ENCODE measurements at regions not wholly inside any gene's neighbourhood (a gene's known extent, or its start where the extent isn't known, plus 50 kb on each side); places are given as distances from the start of the nearest gene placed in this dataset.
"Not testable (repeated sequence)": the region's sequence is repeated elsewhere in the genome, so short reads cannot be mapped to it uniquely, and the experiment has no call there.

- DNase-seq, result no peak
- Histone ChIP-seq H4K8ac (ENCODE audit: low read depth, low read length) (no peak overlapping the region), H3K9me3 (ENCODE audit: insufficient read depth, low read depth, low read length) (no peaks in the 10 kb centered on the region), H3K4me3 (ENCODE audit: low read depth, low read length) (no peak overlapping the region), H3K27ac (ENCODE audit: low read depth, low read length) (no peak overlapping the region), H2AK5ac (ENCODE audit: low read length) (no peak overlapping the region), H3K27me3 (ENCODE audit: insufficient read depth, low read length) (no peaks in the 10 kb centered on the region), H3K9ac (ENCODE audit: low read length) (no peak overlapping the region), H2BK5ac (ENCODE audit: low read depth, low read length, poor library complexity) (no peak overlapping the region), H3K23ac (ENCODE audit: low read length) (no peak overlapping the region), H2BK120ac (ENCODE audit: insufficient read depth, low read length, poor library complexity) (no peak overlapping the region), H3K4me2 (ENCODE audit: low read length) (no peak overlapping the region), H3K79me1 (ENCODE audit: low read length) (no peaks in the 10 kb centered on the region), H4K91ac (ENCODE audit: low read depth, low read length) (no peak overlapping the region), H4K12ac (ENCODE audit: low read depth, low read length) (no peak overlapping the region), H2AFZ (ENCODE audit: insufficient read depth, low read length, poor library complexity) (no peak overlapping the region), H3K4me1 (ENCODE audit: control insufficient read depth in 1 of 2, insufficient read depth in 2 of 2, low read length in 2 of 2) (peaks cover 1 to 2% of the 10 kb centered on the region in 2 experiments), H3K79me2 (ENCODE audit: control insufficient read depth, insufficient read depth, low read length, poor library complexity) (peaks cover 2% of the 10 kb centered on the region), H3K36me3 (ENCODE audit: control insufficient read depth in 1 of 2, insufficient read depth in 2 of 2, low read length in 2 of 2) (no peaks in the 10 kb centered on the region), H3K18ac (ENCODE audit: low read length) (no peak overlapping the region), H3K14ac (ENCODE audit: low read length) (no peak overlapping the region), H2BK12ac (ENCODE audit: low read length) (no peak overlapping the region), H3K4ac (ENCODE audit: low read depth, low read length) (no peak overlapping the region)
Measured at GRCh38 chrX:140086691-140087090, 121.4 kb upstream of the CXorf66 start.

- H2BK120ac ChIP-seq (ENCODE audit: insufficient read depth, low read length, poor library complexity); H4K8ac ChIP-seq (ENCODE audit: low read depth, low read length); H3K27ac ChIP-seq (ENCODE audit: low read depth, low read length); H3K4me1 ChIP-seq (ENCODE audit: control insufficient read depth in 1 of 2, insufficient read depth in 2 of 2, low read length in 2 of 2); H3K79me2 ChIP-seq (ENCODE audit: control insufficient read depth, insufficient read depth, low read length, poor library complexity); H3K79me1 ChIP-seq (ENCODE audit: low read length); H3K36me3 ChIP-seq (ENCODE audit: control insufficient read depth in 1 of 2, insufficient read depth in 2 of 2, low read length in 2 of 2); H3K4ac ChIP-seq (ENCODE audit: low read depth, low read length); H3K27me3 ChIP-seq (ENCODE audit: insufficient read depth, low read length); H4K91ac ChIP-seq (ENCODE audit: low read depth, low read length); H3K4me3 ChIP-seq (ENCODE audit: low read depth, low read length); H3K18ac ChIP-seq (ENCODE audit: low read length); H3K9me3 ChIP-seq (ENCODE audit: insufficient read depth, low read depth, low read length); H2BK12ac ChIP-seq (ENCODE audit: low read length); H2BK5ac ChIP-seq (ENCODE audit: low read depth, low read length, poor library complexity); H2AFZ ChIP-seq (ENCODE audit: insufficient read depth, low read length, poor library complexity); H3K14ac ChIP-seq (ENCODE audit: low read length); H2AK5ac ChIP-seq (ENCODE audit: low read length); H3K4me2 ChIP-seq (ENCODE audit: low read length); H3K23ac ChIP-seq (ENCODE audit: low read length); DNase-seq; H3K9ac ChIP-seq (ENCODE audit: low read length); H4K12ac ChIP-seq (ENCODE audit: low read depth, low read length): not testable (repeated sequence)
- no CpG with 5 or more reads among the region's 2 CpGs for WGBS (ENCODE audit: extremely low coverage, insufficient coverage, insufficient read length)
Measured at GRCh38 chrX:140074851-140075250, 109.5 kb upstream of the CXorf66 start.

GRCh38 chrX:140071037-140071436, 105.7 kb upstream of the CXorf66 start:
- H3K27ac ChIP-seq (ENCODE audit: low read depth, low read length), result no peak overlapping the region
- no peaks in the 10 kb centered on the region for H3K4me1 ChIP-seq (ENCODE audit: control insufficient read depth in 1 of 2, insufficient read depth in 2 of 2, low read length in 2 of 2)
- H3K9me3 ChIP-seq (ENCODE audit: insufficient read depth, low read depth, low read length), result no peaks in the 10 kb centered on the region
- no peaks in the 10 kb centered on the region for H3K27me3 ChIP-seq (ENCODE audit: insufficient read depth, low read length)
- H3K4me3 ChIP-seq (ENCODE audit: low read depth, low read length), result no peak overlapping the region
- DNase-seq, result no peak
- no peak overlapping the region for H2AFZ ChIP-seq (ENCODE audit: insufficient read depth, low read length, poor library complexity)
- no peaks in the 10 kb centered on the region for H3K79me1 ChIP-seq (ENCODE audit: low read length)
- no peak overlapping the region for H4K8ac ChIP-seq (ENCODE audit: low read depth, low read length)
- H3K4ac ChIP-seq (ENCODE audit: low read depth, low read length), result no peak overlapping the region
- no peak overlapping the region for H3K4me2 ChIP-seq (ENCODE audit: low read length)
- no peak overlapping the region for H4K12ac ChIP-seq (ENCODE audit: low read depth, low read length)
- no peak overlapping the region for H2BK120ac ChIP-seq (ENCODE audit: insufficient read depth, low read length, poor library complexity)
- H3K18ac ChIP-seq (ENCODE audit: low read length), result no peak overlapping the region
- no peak overlapping the region for H3K23ac ChIP-seq (ENCODE audit: low read length)
- no peak overlapping the region for H2BK5ac ChIP-seq (ENCODE audit: low read depth, low read length, poor library complexity)
- H3K14ac ChIP-seq (ENCODE audit: low read length), result no peak overlapping the region
- no peak overlapping the region for H2BK12ac ChIP-seq (ENCODE audit: low read length)
- no peaks in the 10 kb centered on the region for H3K36me3 ChIP-seq (ENCODE audit: control insufficient read depth in 1 of 2, insufficient read depth in 2 of 2, low read length in 2 of 2)
- H3K79me2 ChIP-seq (ENCODE audit: control insufficient read depth, insufficient read depth, low read length, poor library complexity), result no peaks in the 10 kb centered on the region
- H4K91ac ChIP-seq (ENCODE audit: low read depth, low read length), result no peak overlapping the region
- H2AK5ac ChIP-seq (ENCODE audit: low read length), result no peak overlapping the region
- H3K9ac ChIP-seq (ENCODE audit: low read length), result no peak overlapping the region

GRCh38 chrX:140065961-140066662, 100.8 kb upstream of the CXorf66 start:
- no peak for DNase-seq
- H3K18ac ChIP-seq (ENCODE audit: low read length), result no peak overlapping the region

More at GRCh38 chrX:140065961-140066662, 100.8 kb upstream of the CXorf66 start:
- WGBS (ENCODE audit: extremely low coverage, insufficient coverage, insufficient read length), result no CpG with 5 or more reads among the region's 3 CpGs
- Histone ChIP-seq H3K9me3 (ENCODE audit: insufficient read depth, low read depth, low read length) (no peaks in the 10 kb centered on the region), H2BK5ac (ENCODE audit: low read depth, low read length, poor library complexity) (no peak overlapping the region), H3K79me1 (ENCODE audit: low read length) (no peaks in the 10 kb centered on the region), H3K27me3 (ENCODE audit: insufficient read depth, low read length) (no peaks in the 10 kb centered on the region), H2AFZ (ENCODE audit: insufficient read depth, low read length, poor library complexity) (no peak overlapping the region), H3K27ac (ENCODE audit: low read depth, low read length) (no peak overlapping the region), H3K4ac (ENCODE audit: low read depth, low read length) (no peak overlapping the region), H2BK120ac (ENCODE audit: insufficient read depth, low read length, poor library complexity) (no peak overlapping the region), H4K8ac (ENCODE audit: low read depth, low read length) (no peak overlapping the region), H3K79me2 (ENCODE audit: control insufficient read depth, insufficient read depth, low read length, poor library complexity) (no peaks in the 10 kb centered on the region), H3K4me1 (ENCODE audit: control insufficient read depth in 1 of 2, insufficient read depth in 2 of 2, low read length in 2 of 2) (no peaks in the 10 kb centered on the region), H3K4me3 (ENCODE audit: low read depth, low read length) (no peak overlapping the region), H2BK12ac (ENCODE audit: low read length) (no peak overlapping the region), H2AK5ac (ENCODE audit: low read length) (no peak overlapping the region), H3K9ac (ENCODE audit: low read length) (no peak overlapping the region), H4K12ac (ENCODE audit: low read depth, low read length) (no peak overlapping the region), H3K4me2 (ENCODE audit: low read length) (no peak overlapping the region), H3K23ac (ENCODE audit: low read length) (no peak overlapping the region), H4K91ac (ENCODE audit: low read depth, low read length) (no peak overlapping the region), H3K14ac (ENCODE audit: low read length) (no peak overlapping the region), H3K36me3 (ENCODE audit: control insufficient read depth in 1 of 2, insufficient read depth in 2 of 2, low read length in 2 of 2) (no peaks in the 10 kb centered on the region)

Measured in trophoblast cell (in vitro differentiated cells and primary cell).